Fibroblast of peridontal ligament (primary cell): ENCODE measurements at regions not wholly inside any gene's neighbourhood (a gene's known extent, or its start where the extent isn't known, plus 50 kb on each side); places are given as distances from the start of the nearest gene placed in this dataset.
"Not testable (repeated sequence)": the region's sequence is repeated elsewhere in the genome, so short reads cannot be mapped to it uniquely, and the experiment has no call there.

Experiments
- DNase-seq: peaks from one replicate; pipeline ENCODE4 v3.0.0-alpha.2; 2010; ENCODE audit errors: extremely low read depth

- DNase-seq: no peak
Measured at GRCh38 chr16:66023481-66023880, 343.0 kb upstream of the CDH5 start.

- DNase-seq: peak; percentile 31
Measured at GRCh38 chr16:66020642-66021041, 345.8 kb upstream of the CDH5 start.

DNA sequence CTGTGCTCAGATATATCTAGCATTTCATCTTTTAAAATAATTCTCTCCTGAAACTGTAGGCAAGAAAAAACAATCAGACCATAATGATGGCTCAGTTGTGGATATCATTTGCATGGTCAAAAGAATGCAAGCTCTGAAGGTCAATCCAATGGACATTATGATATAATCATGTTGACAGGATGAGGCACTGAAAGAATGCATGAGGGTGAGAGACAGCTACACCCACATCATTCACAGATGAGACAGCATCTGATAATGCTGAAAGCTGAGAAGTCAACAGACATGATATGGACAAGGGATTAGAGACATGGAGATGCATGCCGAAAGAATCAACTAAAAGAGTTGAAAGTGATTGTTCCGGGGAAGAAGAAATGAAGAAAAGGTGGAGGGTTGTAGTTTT, 346.4 kb upstream of the CDH5 start:
- no peak for DNase-seq

GRCh38 chr16:66019502-66019901, 347.0 kb upstream of the CDH5 start:
- not testable (repeated sequence) for DNase-seq

DNA sequence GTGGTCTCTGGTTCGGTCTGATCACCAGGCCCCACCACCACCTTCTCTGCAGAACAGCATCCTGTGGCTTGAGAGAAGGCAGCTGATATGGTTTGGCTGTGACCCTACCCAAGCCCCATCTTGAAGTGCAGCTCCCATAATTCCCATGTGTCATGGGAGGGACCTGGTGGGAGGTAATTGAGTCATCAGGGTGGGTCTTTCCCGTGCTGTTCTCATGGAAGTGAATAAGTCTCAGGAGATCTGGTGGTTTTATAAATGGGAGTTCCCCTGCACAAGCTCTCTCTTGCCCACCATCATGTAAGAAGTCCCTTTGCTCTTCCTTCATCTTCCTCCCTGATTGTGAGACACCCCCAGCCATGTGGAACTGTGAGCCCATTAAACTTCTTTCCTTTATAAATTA, 352.3 kb upstream of the CDH5 start:
- DNase-seq: no peak

DNA sequence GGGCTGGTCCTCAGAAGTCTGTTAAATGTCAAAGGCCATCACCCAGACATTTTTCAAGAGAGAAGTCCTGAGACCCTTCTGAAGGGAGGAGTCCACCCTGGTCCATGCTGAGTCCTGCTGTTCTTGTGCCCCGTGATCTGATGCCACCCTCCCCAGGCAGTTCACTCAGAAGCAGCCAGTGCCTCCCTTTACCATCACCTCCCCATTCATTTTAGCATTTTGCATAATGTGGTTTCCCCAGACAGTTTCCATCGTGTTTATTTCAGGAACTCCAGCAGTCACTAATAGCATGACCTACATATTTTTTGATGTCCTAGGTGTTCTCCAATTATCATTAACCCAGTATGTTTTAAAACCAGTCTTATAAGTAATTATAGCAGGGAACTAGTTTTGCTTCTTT, 353.0 kb upstream of the CDH5 start:
- no peak for DNase-seq

- DNase-seq: no peak
Measured at GRCh38 chr16:66008136-66008535, 358.4 kb upstream of the CDH5 start.

DNA sequence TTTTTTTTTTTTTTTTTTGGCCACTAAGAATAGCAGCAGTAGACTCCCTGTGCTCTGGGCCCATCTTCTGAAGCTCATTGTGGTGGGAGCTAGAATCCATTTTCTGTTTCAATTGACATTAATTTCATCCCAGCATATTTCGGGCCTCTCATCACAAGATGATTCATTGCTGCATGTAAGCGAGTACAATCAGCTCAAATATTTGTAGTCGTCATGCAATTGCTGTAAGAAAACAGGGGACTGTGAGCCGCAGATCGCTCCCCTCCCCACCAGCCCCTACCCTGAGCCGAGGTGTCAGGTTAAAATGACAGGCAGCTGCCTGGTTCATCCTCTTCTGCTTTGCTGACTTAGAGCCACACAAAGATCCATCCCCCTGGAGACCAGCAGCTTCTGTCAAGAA, 358.8 kb upstream of the CDH5 start:
- peak; percentile 97 for DNase-seq

DNA sequence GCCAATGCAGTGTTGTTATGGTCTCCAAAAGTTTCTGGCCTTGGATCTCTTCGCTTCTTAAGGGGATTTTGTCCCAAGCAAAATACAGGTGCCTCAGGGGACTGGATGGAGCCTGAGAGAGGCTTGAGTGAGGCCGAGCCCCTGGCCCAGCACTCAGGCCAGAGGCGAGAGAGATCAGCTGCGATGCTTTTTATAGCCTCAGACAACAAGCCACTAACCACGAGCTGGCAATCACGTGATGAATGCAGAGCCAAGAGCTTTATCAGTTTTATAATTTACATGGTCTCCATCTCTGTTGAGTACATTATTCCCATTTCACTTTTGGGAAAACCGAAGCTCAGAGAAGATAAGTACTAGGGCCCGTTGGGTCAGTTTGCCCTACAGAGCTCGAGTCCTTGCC, 360.0 kb upstream of the CDH5 start:
- DNase-seq: peak; percentile 7

GRCh38 chr16:66004699-66005098, 361.8 kb upstream of the CDH5 start:
- peak; percentile 36 for DNase-seq

- DNase-seq: peak; percentile 5
Measured at GRCh38 chr16:66003201-66003600, 363.3 kb upstream of the CDH5 start.

GRCh38 chr16:66002601-66003000, 363.9 kb upstream of the CDH5 start:
- no peak for DNase-seq

DNA sequence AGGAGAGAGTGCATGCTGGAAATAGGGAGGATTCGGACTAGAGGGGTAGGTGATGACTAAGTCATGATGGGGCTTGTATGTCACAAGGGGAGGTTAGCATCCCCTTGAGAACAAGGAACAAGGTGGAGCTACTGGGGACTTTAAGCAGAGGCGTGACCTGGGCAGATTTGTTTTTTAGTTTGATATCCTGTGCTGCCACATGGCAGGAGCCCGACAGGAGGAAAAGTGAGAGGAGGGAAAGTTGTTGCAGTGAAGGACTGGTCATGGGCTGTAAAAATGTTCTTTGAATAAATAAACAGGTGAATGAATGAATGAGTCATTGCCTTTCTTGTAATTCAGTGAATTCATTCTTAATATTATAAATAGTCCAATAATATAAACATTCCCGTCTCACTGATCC, 365.1 kb upstream of the CDH5 start:
- DNase-seq: no peak

- DNase-seq: no peak
Measured at GRCh38 chr16:65998443-65998842, 368.0 kb upstream of the CDH5 start.

DNA sequence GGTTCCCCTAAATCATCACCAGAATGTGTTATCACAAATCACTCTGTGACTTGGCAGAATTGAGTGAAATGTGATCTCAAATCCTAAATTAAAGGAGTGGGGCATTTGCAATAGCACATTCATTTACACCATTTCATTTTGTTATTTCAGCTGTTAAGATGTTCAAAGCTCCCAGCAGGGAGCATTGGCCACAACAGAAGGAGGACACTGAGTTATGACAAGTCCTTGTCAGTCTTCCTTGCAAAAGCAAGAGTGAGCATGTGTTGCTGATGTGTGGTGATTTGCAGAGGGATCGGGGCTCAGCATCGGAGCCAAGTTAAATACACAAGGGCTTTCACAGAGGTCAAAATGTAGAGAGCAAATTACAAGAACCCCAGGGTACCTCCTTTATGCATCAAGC, 372.2 kb upstream of the CDH5 start:
- DNase-seq: no peak

GRCh38 chr16:65991149-65991701, 375.3 kb upstream of the CDH5 start:
- DNase-seq: no peak

DNA sequence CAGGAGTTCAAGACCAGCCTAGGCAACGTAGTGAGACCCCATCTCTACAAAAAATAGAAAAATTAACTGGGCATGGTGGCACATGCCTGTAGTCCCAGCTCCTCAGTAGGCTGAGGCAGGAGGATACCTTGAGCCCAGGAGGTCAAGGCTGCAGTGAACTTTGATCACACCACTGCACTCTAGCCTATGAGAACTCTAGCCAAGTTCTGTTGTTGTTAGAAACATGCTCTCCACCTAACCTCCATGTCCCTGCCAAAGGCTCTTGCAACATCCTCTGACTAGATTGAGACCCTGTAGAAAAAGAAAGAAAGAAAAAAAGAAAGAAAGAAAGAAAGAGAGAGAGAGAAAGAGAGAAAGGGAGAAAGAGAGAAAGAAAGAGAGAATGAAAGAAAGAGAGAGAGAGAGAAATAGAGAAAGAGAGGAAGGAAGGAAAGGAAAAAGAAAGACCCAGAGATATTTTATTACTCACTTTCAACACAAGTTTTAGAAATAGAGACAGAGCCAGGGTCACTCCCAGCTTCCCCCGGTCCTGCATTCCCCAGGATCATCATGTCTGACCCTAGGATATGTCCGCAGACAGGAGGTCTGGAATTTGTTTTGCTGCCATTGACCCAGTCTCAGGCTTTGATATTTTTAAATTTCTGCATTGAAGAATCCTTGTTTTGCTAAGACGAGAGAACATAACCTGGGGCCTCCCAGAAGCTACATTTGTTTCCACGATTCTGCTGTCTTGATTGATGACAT, 376.5 kb upstream of the CDH5 start:
- no peak for DNase-seq

- DNase-seq: no peak
Measured at GRCh38 chr16:65988024-65988595, 378.4 kb upstream of the CDH5 start.

- DNase-seq: no peak
Measured at GRCh38 chr16:65984296-65984695, 382.2 kb upstream of the CDH5 start.

GRCh38 chr16:65981057-65981456, 385.4 kb upstream of the CDH5 start:
- DNase-seq: no peak

GRCh38 chr16:65975049-65975708, 391.3 kb upstream of the CDH5 start:
- DNase-seq: peak; percentile 70

DNA sequence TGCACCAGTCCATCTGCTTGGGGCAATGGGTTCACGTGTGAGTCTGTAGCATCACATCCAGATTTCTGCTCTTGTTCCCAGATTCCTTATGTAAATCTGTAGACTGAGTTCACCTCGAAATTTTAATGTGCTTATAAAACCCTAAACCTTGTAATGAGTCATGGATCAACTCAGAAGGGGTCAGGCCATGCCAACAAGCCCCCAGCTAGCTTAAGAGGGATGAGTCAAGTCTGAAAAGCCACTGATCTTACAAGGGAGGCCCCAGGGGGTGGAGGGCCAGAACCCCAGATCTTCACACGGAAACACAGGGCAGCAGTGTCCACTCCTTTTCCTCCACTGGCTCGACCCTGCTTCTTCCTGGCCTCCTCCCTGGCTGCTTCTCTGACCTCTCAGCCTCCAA, 399.1 kb upstream of the CDH5 start:
- DNase-seq: peak; percentile 45

GRCh38 chr16:65965628-65966027, 400.9 kb upstream of the CDH5 start:
- no peak for DNase-seq
